HuH-7 (cell line): ENCODE measurements at regions not wholly inside any gene's neighbourhood (a gene's known extent, or its start where the extent isn't known, plus 50 kb on each side); places are given as distances from the start of the nearest gene placed in this dataset.

Experiments used
- DNase-seq: peaks from one replicate; pipeline ENCODE4 v3.0.0; 2011; ENCODE audit warnings: low spot score

DNA sequence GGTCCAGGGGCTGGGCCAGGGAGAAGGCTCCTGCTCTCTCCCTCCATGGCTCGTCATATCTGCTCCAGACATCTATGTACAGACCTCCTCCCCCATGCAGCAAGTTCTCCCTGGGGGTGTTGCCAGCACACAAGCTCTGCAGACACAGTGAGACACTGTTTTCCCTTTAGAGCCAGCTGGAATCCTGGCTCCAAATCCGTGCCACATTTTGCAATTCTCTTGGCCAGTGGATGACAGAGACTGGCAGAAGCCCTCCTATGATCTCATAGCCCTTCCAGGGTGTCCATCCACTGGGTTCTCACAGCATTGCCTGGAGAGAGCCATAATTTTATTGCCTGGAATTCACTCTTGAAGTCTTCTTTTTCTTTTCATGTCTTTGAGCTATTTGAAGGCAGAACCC lies 203.9 kb downstream of the TLE3 start:
- no peak for DNase-seq

- DNase-seq, result no peak
These were observed 202.5 kb downstream of the TLE3 start for GRCh38 chr15:69895202-69895601.

- no peak for DNase-seq
These were observed 201.1 kb downstream of the TLE3 start for GRCh38 chr15:69896606-69897005.

DNA sequence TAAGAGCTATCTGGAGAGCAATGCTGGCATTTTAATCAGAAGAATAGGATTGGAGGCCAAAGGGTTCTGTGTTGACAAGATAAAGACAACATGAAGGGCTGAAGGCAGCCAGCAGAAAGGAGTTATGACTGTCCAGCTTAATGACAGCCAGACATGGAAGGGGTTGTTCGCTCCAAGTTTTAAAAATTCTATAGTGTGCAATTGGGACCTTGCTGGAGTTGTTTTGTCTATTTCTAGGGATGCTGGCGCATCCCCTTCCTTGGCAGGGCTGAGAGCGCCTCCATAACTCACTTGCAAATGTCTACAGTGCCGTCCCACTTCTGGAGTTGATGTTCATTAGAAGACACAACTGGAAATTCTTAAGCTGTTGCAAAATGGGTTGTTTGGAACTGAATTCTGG lies 200.7 kb downstream of the TLE3 start:
- no peak for DNase-seq

DNA sequence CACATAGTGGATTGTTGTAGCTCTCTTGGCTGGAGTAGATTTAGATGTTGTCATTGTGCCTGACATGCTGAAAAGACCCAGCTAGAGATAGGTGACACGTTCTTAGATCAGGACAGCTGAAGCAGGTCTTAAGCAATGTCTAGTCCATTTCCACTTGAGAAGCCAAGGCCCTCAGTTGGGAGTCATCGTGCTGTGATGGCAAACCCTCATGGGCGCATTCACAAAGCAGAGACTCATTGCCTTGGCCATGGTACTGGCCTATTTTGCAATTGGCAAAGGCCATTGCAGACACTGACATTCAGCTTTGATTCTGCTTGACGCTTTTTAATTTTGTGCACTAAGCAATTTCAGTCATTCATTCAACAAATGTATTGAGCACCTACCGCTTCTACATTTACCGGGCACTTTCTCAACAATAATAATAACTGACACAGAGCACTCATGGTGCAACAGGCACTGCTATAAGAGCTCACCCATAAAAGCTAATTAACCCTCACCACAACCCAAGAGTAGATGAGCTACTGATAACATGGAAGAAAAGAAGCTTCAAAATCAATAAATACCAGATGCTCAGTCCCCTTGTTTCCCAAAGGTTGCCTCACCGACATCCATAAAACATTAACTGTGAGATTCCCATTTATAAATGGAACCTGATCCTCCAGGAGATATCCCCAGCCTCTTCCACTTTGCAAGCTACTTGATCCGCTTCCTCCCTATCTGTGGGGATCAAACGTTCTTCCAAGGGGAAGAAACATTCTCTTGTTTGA lies 200.1 kb downstream of the TLE3 start:
- DNase-seq, result no peak

- no peak for DNase-seq
These were observed 199.5 kb downstream of the TLE3 start for GRCh38 chr15:69898243-69898642.

- DNase-seq, result no peak
These were observed 195.2 kb downstream of the TLE3 start for GRCh38 chr15:69902414-69903062.

DNA sequence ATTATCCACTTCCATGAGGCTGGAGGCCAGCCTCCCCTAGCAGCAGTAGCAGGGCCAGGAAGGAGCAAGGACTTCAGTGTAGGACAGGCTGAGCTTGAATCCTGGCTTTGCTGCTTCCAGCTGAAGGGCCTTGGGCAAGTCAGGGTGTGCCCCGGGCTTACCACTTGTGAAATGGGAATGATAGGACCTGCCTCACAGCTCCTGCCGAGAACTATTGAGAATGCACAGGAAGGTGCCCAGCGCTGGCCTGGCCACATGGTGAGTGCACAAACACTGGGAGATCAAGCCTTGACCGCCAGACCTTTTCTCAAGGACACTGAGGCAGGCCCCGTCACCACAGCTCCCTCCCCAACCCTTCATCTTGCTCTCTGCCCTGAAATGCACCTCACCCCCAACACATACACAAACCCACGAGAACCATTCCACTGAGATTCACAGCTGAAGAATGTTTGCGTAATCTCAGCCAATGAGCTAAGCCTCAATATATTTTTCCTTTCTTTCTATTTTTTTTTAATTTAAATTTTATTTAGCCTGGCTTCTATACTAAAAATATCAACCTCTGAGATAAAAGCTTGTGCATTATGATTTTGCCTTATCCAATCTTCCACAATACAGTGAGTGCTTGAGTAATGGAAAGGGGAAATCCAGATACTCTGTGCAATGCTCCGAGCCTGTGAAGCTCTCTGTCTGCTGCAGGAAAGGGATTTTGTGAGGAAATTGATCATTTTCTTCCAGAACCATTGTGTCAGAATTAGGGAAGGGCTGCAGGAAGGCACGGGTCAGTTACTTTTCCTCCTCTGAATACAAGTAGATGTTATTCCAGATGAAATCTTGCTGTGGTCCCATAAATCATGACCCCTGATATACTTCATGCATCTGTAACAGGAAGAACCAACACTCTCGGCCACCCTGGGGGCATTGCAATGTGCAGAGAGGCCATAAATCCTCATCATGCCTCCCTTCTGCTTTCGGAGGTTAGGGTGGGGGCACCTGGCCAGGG lies 193.9 kb downstream of the TLE3 start:
- no peak for DNase-seq

DNA sequence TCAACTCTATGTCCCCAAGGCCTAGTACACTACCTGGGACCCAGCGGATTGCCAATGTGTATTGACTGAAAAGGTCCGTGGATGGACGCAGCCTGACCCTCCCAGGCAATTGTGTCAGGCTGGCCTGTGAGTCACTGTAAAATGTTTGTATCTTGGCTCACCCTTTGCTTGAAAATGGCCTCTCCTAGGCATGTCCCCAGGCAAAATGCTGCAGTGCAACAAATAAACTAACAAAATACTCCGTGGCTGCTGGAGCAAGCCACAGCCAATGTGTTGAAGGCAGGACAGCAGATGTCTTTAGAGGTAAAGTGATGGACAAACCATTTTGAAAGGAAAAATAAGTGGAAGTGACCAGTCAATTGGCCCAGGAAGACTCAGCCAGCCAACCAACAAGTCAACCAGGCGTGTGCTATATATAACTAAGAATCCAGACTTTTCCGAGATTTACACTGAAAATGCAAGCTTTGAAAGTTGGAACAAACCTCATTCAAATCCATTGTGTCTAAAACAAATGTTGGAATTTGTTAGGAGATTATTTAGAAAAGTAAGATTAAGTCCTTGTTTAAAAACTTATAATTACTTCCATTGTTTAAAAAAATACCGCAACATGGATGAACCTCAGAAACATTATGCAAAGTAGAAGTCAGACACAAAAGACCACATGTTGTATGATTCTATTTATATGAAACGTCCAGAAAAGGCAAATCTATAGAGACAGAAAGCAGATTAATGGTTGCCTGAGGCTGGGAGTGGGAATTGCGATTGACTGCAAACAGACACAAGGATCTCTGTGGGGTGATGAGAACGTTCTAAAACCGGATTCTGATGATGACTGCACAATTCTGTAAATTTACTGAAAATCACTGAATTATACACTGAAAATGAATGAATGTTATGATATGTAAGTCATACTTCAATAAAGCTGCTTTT lies 191.2 kb downstream of the TLE3 start:
- no peak for DNase-seq

DNA sequence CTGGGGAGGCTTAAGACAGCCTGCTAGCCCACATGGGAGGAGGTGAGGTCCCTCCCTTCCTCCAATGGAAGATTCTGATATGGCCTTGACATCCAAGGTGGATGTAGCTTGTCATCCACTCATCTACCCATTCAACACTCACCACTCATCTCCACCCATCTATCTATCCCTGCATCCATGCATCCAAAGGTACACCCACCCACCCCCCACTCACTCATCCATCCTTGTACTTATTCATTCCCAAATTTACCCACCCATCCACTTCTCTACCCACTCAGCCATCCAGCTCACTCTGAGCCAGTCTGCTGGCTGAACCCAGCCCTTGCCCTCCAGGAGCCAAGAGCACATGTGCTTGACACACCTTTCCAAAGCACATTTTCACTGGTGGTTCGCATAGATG lies 189.7 kb downstream of the TLE3 start:
- DNase-seq, result no peak

DNA sequence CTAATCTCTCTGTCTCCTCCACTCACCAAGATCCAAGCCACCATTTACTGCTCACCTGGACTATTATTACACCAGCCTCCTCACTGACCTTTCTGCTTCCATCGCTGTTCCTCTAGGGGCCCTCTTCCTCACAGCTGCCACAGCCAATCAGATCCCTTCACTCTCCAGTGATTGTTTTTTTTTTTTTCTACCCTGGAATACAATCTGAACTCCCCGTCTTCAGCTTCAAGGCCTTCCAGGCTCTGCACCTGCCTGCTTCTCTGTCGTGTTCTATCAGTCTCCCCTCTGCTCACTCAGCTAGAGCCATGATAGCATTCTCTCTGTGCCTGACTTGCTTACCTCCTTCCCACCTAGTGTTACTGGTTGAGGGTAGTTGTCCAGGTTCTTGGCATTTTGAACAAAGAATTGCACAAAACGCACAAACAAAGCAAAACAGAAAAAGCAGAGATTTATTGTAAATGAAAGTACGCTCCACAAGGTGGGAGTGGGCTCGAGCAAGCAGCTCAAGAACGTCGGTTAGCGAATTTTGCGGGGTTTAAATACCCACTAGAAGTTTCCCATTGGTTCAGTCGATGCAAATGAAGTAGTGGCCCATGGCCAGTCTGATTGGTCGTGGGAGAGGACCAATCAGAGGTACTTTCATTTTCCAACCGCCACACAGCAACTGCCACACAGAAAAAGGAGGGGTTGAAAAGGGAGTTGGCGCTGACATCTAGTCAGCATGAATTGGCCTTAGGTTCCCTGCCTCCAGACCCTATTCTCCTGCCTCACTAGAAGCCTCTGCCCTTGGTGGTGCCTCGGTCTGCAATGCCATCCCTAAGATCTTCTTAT lies 188.9 kb downstream of the TLE3 start:
- no peak for DNase-seq

GRCh38 chr15:69909719-69910444 lies 187.8 kb downstream of the TLE3 start:
- DNase-seq, result no peak

- no peak for DNase-seq
These were observed 187.2 kb downstream of the TLE3 start for GRCh38 chr15:69910514-69910913.

- no peak for DNase-seq
These were observed 185.6 kb downstream of the TLE3 start for GRCh38 chr15:69912116-69912515.

DNA sequence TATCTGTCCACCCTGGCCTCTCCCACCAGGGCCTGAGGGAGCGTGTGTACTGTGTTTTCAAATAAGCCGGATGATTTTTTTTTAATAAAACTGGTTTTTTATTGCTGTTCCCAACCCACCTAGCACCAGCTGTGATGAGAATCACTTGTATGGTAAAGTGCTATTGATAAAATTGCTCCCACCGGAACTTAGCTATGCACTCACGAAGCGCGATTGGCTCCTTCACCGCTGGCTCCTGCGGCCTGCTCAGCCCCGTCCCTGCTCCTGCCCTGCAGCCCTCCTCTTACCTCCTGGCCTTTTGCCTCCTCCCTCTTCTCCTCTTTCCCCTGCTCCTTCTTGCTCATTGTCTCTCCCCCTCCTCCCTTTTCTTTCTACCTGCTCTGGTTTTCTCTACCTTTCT lies 183.7 kb downstream of the TLE3 start:
- no peak for DNase-seq

- DNase-seq, result no peak
These were observed 182.8 kb downstream of the TLE3 start for GRCh38 chr15:69914960-69915359.

DNA sequence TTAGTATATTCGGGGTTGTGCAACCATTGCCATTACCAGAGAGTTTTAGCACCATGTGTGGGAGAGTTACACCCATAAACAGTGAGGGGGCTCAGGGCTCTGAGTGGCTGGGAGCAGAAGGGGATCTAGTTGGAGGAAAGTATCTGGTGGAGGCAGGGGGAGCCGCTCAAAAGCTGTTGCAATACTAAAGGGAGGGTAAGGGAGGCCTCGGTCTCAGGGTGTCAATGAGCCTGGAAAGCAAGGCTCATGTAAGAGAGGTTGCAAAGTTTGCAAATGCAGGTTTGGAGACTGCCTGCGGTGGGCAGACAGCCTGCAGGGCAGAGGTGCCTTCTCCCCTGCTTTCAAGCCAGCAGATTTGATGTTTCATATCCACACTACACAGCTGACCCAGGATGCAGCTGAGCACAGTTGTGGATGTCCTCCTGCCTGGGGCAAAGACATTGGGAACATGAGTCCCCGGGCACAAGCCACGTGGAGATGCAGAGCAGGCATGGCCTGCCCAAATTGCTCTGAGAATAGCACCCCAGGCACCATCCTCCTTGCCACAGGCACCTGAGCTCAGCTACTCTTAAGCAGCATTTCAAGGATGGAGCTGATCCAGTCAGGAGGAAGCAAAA lies 181.4 kb downstream of the TLE3 start:
- DNase-seq, result no peak

GRCh38 chr15:69917056-69917455 lies 180.7 kb downstream of the TLE3 start:
- no peak for DNase-seq

- no peak for DNase-seq
These were observed 177.9 kb downstream of the TLE3 start for GRCh38 chr15:69919816-69920215.
